HG02571 (cell line): ENCODE measurements at regions not wholly inside any gene's neighbourhood (a gene's known extent, or its start where the extent isn't known, plus 50 kb on each side); places are given as distances from the start of the nearest gene placed in this dataset.

Experiments used
- ATAC-seq: cut with Tn5 transposase; IDR thresholded peaks from one replicate; pipeline ENCODE4 v1.9.1; 2021; ENCODE audit warnings: mild to moderate bottlenecking, moderate library complexity; ENCODE audit not compliant: unreplicated experiment

GRCh38 chr7:42987648-42988214 lies 55.6 kb downstream of the MRPL32 start:
- ATAC-seq, result no peak

GRCh38 chr7:42991024-42991423 lies 58.8 kb downstream of the MRPL32 start:
- no peak for ATAC-seq

- no peak for ATAC-seq
Observed at GRCh38 chr7:42991913-42992591, 59.9 kb downstream of the MRPL32 start.

- no peak for ATAC-seq
Observed at GRCh38 chr7:42993038-42993437, 60.9 kb downstream of the MRPL32 start.

GRCh38 chr7:42994096-42994495 lies 61.9 kb downstream of the MRPL32 start:
- no peak for ATAC-seq

- ATAC-seq, result no peak
Observed at GRCh38 chr7:42997611-42998010, 65.4 kb downstream of the MRPL32 start.

- no peak for ATAC-seq
Observed at GRCh38 chr7:43004082-43004481, 71.9 kb downstream of the MRPL32 start.

- no peak for ATAC-seq
Observed at GRCh38 chr7:43006008-43006407, 73.8 kb downstream of the MRPL32 start.

- no peak for ATAC-seq
Observed at GRCh38 chr7:43010061-43010460, 77.9 kb downstream of the MRPL32 start.

- ATAC-seq, result no peak
Observed at GRCh38 chr7:43011879-43012278, 79.7 kb downstream of the MRPL32 start.

- no peak for ATAC-seq
Observed at GRCh38 chr7:43014406-43014805, 82.2 kb downstream of the MRPL32 start.

- no peak for ATAC-seq
Observed at GRCh38 chr7:43015301-43015700, 83.1 kb downstream of the MRPL32 start.

- no peak for ATAC-seq
Observed at GRCh38 chr7:43018446-43018845, 86.3 kb downstream of the MRPL32 start.

- ATAC-seq, result no peak
Observed at GRCh38 chr7:43021431-43021830, 89.3 kb downstream of the MRPL32 start.

- ATAC-seq, result no peak
Observed at GRCh38 chr7:43022008-43022407, 89.8 kb downstream of the MRPL32 start.

- no peak for ATAC-seq
Observed at GRCh38 chr7:43033369-43033768, 79.1 kb upstream of the HECW1 start.

- no peak for ATAC-seq
Observed at GRCh38 chr7:43034535-43035002, 77.9 kb upstream of the HECW1 start.

- no peak for ATAC-seq
Observed at GRCh38 chr7:43037531-43037930, 74.9 kb upstream of the HECW1 start.

- ATAC-seq, result no peak
Observed at GRCh38 chr7:43038254-43038653, 74.2 kb upstream of the HECW1 start.

GRCh38 chr7:43039346-43039745 lies 73.1 kb upstream of the HECW1 start:
- ATAC-seq, result no peak

GRCh38 chr7:43040461-43040860 lies 72.0 kb upstream of the HECW1 start:
- ATAC-seq, result no peak

- ATAC-seq, result no peak
Observed at GRCh38 chr7:43041105-43041504, 71.3 kb upstream of the HECW1 start.

GRCh38 chr7:43041724-43042123 lies 70.7 kb upstream of the HECW1 start:
- no peak for ATAC-seq
